Chondrocyte (in vitro differentiated cells): ENCODE measurements at regions not wholly inside any gene's neighbourhood (a gene's known extent, or its start where the extent isn't known, plus 50 kb on each side); places are given as distances from the start of the nearest gene placed in this dataset.

Experiments
- DNase-seq: peaks from one replicate; pipeline ENCODE4 v3.0.0; 2021; ENCODE audit warnings: mixed read lengths, low spot score
- H3K27ac Mint-ChIP-seq: one replicate; pipeline ENCODE4 v1.8.0; 2021; ENCODE audit warnings: mild to moderate bottlenecking, moderate library complexity, mixed read lengths; ENCODE audit not compliant: unreplicated experiment
- H3K27me3 Mint-ChIP-seq: 2 replicates; pipeline ENCODE4 v1.8.0; 2021; ENCODE audit warnings: low read depth, mixed read lengths
- H3K36me3 Mint-ChIP-seq: 2 replicates; pipeline ENCODE4 v1.8.0; 2021; ENCODE audit warnings: low read depth, mixed read lengths
- H3K4me1 Mint-ChIP-seq: 2 replicates; pipeline ENCODE4 v1.8.0; 2021; ENCODE audit warnings: low read depth, mild to moderate bottlenecking, mixed read lengths
- H3K4me3 Mint-ChIP-seq: one replicate; pipeline ENCODE4 v1.8.0; 2021; ENCODE audit warnings: mild to moderate bottlenecking, moderate library complexity, mixed read lengths; ENCODE audit not compliant: unreplicated experiment
- H3K9me3 Mint-ChIP-seq: 2 replicates; pipeline ENCODE4 v1.8.0; 2021; ENCODE audit warnings: low read depth, mixed read lengths
- TF ChIP-seq, protein P1 (sequence below): fragments of 200-600 bp; sonication (generic); IDR thresholded peaks from 2 replicates; pipeline ENCODE4 v1.5.0; 2021; ENCODE audit warnings: antibody characterized with exemption, mild to moderate bottlenecking, moderate library complexity

DNA sequence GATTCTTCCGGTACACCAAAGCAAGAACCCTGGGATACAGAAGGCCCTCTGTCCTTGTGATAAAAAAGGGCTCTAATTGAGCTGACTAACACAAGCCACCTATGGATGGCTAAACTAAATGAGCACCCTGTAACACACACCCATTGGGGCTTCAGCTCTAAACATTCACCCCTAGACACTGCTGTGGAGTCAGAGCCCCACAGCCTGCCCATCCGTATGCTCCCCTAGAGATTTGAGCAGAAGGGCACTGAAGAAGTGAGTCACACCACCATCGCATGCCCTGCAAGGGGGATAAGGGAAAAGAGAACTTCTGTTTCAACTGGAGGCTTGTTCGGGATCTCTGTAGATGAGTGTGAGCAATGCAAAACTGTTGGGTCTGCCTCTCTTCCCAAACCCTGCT is 545.2 kb downstream of the KCTD8 start:
- H3K36me3 Mint-ChIP-seq: no peaks in the 10 kb centered on the region
- no peak overlapping the region for H3K4me3 Mint-ChIP-seq
- no peaks in the 10 kb centered on the region for H3K4me1 Mint-ChIP-seq
- H3K9me3 Mint-ChIP-seq: peaks cover 3% of the 10 kb centered on the region
- no peak for DNase-seq
- TF ChIP-seq, protein P1, sequence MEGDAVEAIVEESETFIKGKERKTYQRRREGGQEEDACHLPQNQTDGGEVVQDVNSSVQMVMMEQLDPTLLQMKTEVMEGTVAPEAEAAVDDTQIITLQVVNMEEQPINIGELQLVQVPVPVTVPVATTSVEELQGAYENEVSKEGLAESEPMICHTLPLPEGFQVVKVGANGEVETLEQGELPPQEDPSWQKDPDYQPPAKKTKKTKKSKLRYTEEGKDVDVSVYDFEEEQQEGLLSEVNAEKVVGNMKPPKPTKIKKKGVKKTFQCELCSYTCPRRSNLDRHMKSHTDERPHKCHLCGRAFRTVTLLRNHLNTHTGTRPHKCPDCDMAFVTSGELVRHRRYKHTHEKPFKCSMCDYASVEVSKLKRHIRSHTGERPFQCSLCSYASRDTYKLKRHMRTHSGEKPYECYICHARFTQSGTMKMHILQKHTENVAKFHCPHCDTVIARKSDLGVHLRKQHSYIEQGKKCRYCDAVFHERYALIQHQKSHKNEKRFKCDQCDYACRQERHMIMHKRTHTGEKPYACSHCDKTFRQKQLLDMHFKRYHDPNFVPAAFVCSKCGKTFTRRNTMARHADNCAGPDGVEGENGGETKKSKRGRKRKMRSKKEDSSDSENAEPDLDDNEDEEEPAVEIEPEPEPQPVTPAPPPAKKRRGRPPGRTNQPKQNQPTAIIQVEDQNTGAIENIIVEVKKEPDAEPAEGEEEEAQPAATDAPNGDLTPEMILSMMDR: no peak
- H3K27me3 Mint-ChIP-seq: no peaks in the 10 kb centered on the region
- no peak overlapping the region for H3K27ac Mint-ChIP-seq

DNA sequence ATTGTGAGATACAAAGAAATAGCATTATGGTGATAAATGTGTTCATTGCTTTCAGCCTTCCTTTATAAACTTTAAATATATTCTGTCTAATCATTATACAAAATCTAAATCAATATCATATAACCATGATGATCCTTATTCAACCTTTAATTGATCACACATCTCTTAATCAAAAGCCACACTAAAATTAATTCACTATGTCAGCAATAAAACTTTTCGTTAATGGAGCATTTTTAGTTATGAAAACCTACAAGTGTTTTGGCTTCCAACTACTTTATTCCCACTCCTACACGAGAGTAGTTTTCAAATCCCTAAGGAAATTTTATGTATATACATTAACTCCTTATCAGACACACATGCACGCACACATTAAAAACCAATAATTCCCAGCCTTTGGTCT is 530.2 kb downstream of the KCTD8 start:
- Mint-ChIP-seq H3K36me3 (no peaks in the 10 kb centered on the region), H3K9me3 (peaks cover 26% of the 10 kb centered on the region), H3K27me3 (no peaks in the 10 kb centered on the region), H3K27ac (no peak overlapping the region), H3K4me3 (no peak overlapping the region), H3K4me1 (no peaks in the 10 kb centered on the region)
- TF ChIP-seq, protein P1: no peak
- no peak for DNase-seq

DNA sequence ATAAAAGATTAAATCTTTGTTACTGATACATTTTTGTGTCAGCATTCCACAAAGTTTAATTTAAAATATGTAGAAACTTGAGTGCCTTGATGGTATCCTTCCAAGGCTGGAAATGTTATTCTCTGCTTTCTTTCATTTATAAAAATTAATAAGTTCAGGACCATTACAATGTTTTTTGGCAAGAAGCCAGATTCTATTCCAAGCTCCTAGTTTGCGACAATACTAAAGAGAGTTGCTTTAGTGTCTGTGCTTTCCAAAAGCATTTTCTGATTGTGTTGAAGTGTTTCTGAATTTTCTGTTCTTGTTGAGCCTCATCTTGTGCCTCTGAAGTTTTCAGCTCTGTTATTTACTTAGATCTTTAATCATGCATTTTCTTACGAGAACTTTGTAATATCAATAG is 516.2 kb downstream of the KCTD8 start:
- Mint-ChIP-seq H3K27ac (no peak overlapping the region), H3K27me3 (no peaks in the 10 kb centered on the region)
- TF ChIP-seq, protein P1: no peak

DNA sequence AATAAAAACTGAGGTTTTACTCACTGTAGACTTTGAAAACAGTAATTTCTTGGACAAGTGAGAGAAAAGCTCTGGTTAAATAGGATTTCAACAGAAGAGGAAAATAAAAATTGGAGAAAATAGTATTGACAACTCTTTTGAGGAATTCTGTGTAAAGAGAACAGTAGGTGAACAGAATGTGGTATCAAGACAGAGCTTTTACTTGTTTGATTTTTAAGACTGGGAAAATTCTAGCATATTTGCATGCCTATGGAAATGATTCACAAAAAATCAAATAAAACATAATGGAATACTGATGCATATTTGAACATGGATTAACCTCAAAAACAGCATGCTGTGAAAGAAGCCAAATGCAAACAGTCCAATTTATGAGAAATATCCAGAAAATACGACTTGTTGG is 504.6 kb downstream of the KCTD8 start:
- no peaks in the 10 kb centered on the region for H3K36me3 Mint-ChIP-seq
- TF ChIP-seq, protein P1: no peak
- no peaks in the 10 kb centered on the region for H3K4me1 Mint-ChIP-seq
- DNase-seq: no peak
- no peaks in the 10 kb centered on the region for H3K27me3 Mint-ChIP-seq
- H3K9me3 Mint-ChIP-seq: no peaks in the 10 kb centered on the region
- no peak overlapping the region for H3K4me3 Mint-ChIP-seq
- H3K27ac Mint-ChIP-seq: no peak overlapping the region

More for the DNA sequence above, 516.2 kb downstream of the KCTD8 start:
- H3K4me1 Mint-ChIP-seq: no peaks in the 10 kb centered on the region
- DNase-seq: no peak
- H3K36me3 Mint-ChIP-seq: no peaks in the 10 kb centered on the region
- no peaks in the 10 kb centered on the region for H3K9me3 Mint-ChIP-seq
- H3K4me3 Mint-ChIP-seq: no peak overlapping the region

DNA sequence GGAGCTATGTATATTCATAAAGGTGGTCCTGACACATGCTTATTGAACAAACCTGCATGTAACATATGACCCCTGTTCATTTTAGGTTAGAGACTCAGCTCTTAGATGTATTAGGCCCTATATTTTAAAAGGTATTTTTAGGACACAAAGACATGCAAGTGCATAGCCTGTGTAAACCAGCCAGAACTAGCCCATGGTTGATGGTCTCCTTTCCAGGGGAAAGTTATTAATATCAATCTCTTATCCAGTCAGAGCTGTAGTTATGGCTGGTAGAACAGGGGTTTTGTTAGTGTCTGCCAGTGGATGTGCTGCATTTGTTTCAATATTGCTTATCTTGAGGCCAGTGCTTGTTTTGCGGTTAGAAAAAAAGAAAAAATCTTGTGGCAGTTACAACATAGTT is 488.6 kb downstream of the KCTD8 start:
- Mint-ChIP-seq H3K9me3 (no peaks in the 10 kb centered on the region), H3K27me3 (no peaks in the 10 kb centered on the region), H3K4me1 (no peaks in the 10 kb centered on the region), H3K27ac (no peak overlapping the region), H3K36me3 (no peaks in the 10 kb centered on the region), H3K4me3 (no peak overlapping the region)
- no peak for DNase-seq
- TF ChIP-seq, protein P1: no peak
